Activated CD8-positive, alpha-beta memory T cell treated with anti-CD3 and anti-CD28 coated beads for 1 hour (primary cell): ENCODE measurements at regions not wholly inside any gene's neighbourhood (a gene's known extent, or its start where the extent isn't known, plus 50 kb on each side); places are given as distances from the start of the nearest gene placed in this dataset.
"Not testable (repeated sequence)": the region's sequence is repeated elsewhere in the genome, so short reads cannot be mapped to it uniquely, and the experiment has no call there.

Experiments
- DNase-seq, 2 donors: peaks; one replicate each; pipeline ENCODE4 v3.0.0-alpha.2; 2020; ENCODE audit warnings: low read depth in 1 of 2; ENCODE audit errors: extremely low read depth in 1 of 2

- not testable (repeated sequence) for DNase-seq
These were observed 59.8 kb upstream of the FAM72C start for GRCh38 chr1:144031550-144031949.

GRCh38 chr1:144026022-144026421, 54.2 kb upstream of the FAM72C start:
- not testable (repeated sequence) for DNase-seq

GRCh38 chr1:144021690-144022384, 50.1 kb upstream of the FAM72C start:
- not testable (repeated sequence) for DNase-seq
